ENCODE measurements at regions not wholly inside any gene's neighbourhood (a gene's known extent, or its start where the extent isn't known, plus 50 kb on each side); places are given as distances from the start of the nearest gene placed in this dataset.

- Histone ChIP-seq H3K4me1 (ENCODE audit: insufficient read depth, low read length) (no peaks in the 10 kb centered on the region), H2AFZ (ENCODE audit: low read length) (no peak overlapping the region), H3K27me3 (ENCODE audit: insufficient read depth, low read length) (no peaks in the 10 kb centered on the region), H3K79me2 (ENCODE audit: insufficient read depth, low read length) (no peaks in the 10 kb centered on the region), H4K20me1 (ENCODE audit: insufficient read depth, low read length) (no peaks in the 10 kb centered on the region), H3K27ac (ENCODE audit: low read depth, low read length) (no peak overlapping the region), H3K4me3 (ENCODE audit: insufficient read depth, low read length) (no peak overlapping the region), H3K36me3 (ENCODE audit: insufficient read depth, low read length) (no peaks in the 10 kb centered on the region), H3K9me3 (ENCODE audit: low read depth, low read length) (peaks cover 2% of the 10 kb centered on the region), H3K4me2 (ENCODE audit: insufficient read depth, low read length) (no peak overlapping the region)
- TF ChIP-seq CTCF (IDR thresholded peaks at IDR 0.05; ENCODE audit: extremely low read depth, low read depth, low read length), result no peak
- DNase-seq (ENCODE audit: insufficient read length, low spot score, missing footprints), result no peak
Measured at GRCh38 chr10:2366264-2366931, 629.1 kb upstream of the ADARB2 start.

GRCh38 chr10:2362331-2362730 lies 625.0 kb upstream of the ADARB2 start:
- no peak for TF ChIP-seq CTCF (IDR thresholded peaks at IDR 0.05; ENCODE audit: extremely low read depth, low read depth, low read length)
- no peak for DNase-seq (ENCODE audit: insufficient read length, low spot score, missing footprints)
- Histone ChIP-seq H3K79me2 (ENCODE audit: insufficient read depth, low read length) (no peaks in the 10 kb centered on the region), H3K9me3 (ENCODE audit: low read depth, low read length) (peaks cover 2% of the 10 kb centered on the region), H3K4me1 (ENCODE audit: insufficient read depth, low read length) (no peaks in the 10 kb centered on the region), H3K4me2 (ENCODE audit: insufficient read depth, low read length) (no peak overlapping the region), H4K20me1 (ENCODE audit: insufficient read depth, low read length) (no peaks in the 10 kb centered on the region), H3K27me3 (ENCODE audit: insufficient read depth, low read length) (no peaks in the 10 kb centered on the region), H2AFZ (ENCODE audit: low read length) (no peak overlapping the region), H3K27ac (ENCODE audit: low read depth, low read length) (no peak overlapping the region), H3K36me3 (ENCODE audit: insufficient read depth, low read length) (no peaks in the 10 kb centered on the region), H3K4me3 (ENCODE audit: insufficient read depth, low read length) (no peak overlapping the region)

GRCh38 chr10:2358586-2358985 lies 621.3 kb upstream of the ADARB2 start:
- Histone ChIP-seq H3K27me3 (ENCODE audit: insufficient read depth, low read length) (no peaks in the 10 kb centered on the region), H4K20me1 (ENCODE audit: insufficient read depth, low read length) (no peaks in the 10 kb centered on the region), H3K27ac (ENCODE audit: low read depth, low read length) (no peak overlapping the region), H3K4me2 (ENCODE audit: insufficient read depth, low read length) (no peak overlapping the region), H2AFZ (ENCODE audit: low read length) (no peak overlapping the region), H3K4me3 (ENCODE audit: insufficient read depth, low read length) (no peak overlapping the region), H3K79me2 (ENCODE audit: insufficient read depth, low read length) (no peaks in the 10 kb centered on the region), H3K36me3 (ENCODE audit: insufficient read depth, low read length) (no peaks in the 10 kb centered on the region), H3K4me1 (ENCODE audit: insufficient read depth, low read length) (no peaks in the 10 kb centered on the region), H3K9me3 (ENCODE audit: low read depth, low read length) (peaks cover 2% of the 10 kb centered on the region)
- no peak for TF ChIP-seq CTCF (IDR thresholded peaks at IDR 0.05; ENCODE audit: extremely low read depth, low read depth, low read length)
- no peak for DNase-seq (ENCODE audit: insufficient read length, low spot score, missing footprints)

GRCh38 chr10:2356670-2357069 lies 619.3 kb upstream of the ADARB2 start:
- no peaks in the 10 kb centered on the region for H3K27me3 ChIP-seq (ENCODE audit: insufficient read depth, low read length)
- H4K20me1 ChIP-seq (ENCODE audit: insufficient read depth, low read length), result no peaks in the 10 kb centered on the region
- H3K4me3 ChIP-seq (ENCODE audit: insufficient read depth, low read length), result no peak overlapping the region
- H3K9me3 ChIP-seq (ENCODE audit: low read depth, low read length), result no peaks in the 10 kb centered on the region
- no peak for TF ChIP-seq CTCF (IDR thresholded peaks at IDR 0.05; ENCODE audit: extremely low read depth, low read depth, low read length)
- no peaks in the 10 kb centered on the region for H3K4me1 ChIP-seq (ENCODE audit: insufficient read depth, low read length)
- no peaks in the 10 kb centered on the region for H3K79me2 ChIP-seq (ENCODE audit: insufficient read depth, low read length)
- H2AFZ ChIP-seq (ENCODE audit: low read length), result no peak overlapping the region
- no peak for DNase-seq (ENCODE audit: insufficient read length, low spot score, missing footprints)
- no peak overlapping the region for H3K27ac ChIP-seq (ENCODE audit: low read depth, low read length)
- H3K36me3 ChIP-seq (ENCODE audit: insufficient read depth, low read length), result no peaks in the 10 kb centered on the region
- no peak overlapping the region for H3K4me2 ChIP-seq (ENCODE audit: insufficient read depth, low read length)

Data from osteoblast (primary cell).